SH-SY5Y (cell line): ENCODE measurements at regions not wholly inside any gene's neighbourhood (a gene's known extent, or its start where the extent isn't known, plus 50 kb on each side); places are given as distances from the start of the nearest gene placed in this dataset.

ENCODE experiments used
- GATA2 ChIP-seq: IDR thresholded peaks from 2 replicates; pipeline ENCODE4 v1.6.1; 2011; ENCODE audit warnings: mild to moderate bottlenecking, low read depth, low read length
- GATA3 ChIP-seq: IDR thresholded peaks from 2 replicates; pipeline ENCODE4 v1.6.1; 2011; ENCODE audit warnings: low read depth, mild to moderate bottlenecking, low read length, moderate library complexity

GRCh38 chr2:57546478-57546877, 500.1 kb upstream of the VRK2 start:
- TF ChIP-seq GATA3 (no peak), GATA2 (no peak)
